NCI-H774 (cell line): ENCODE measurements at regions not wholly inside any gene's neighbourhood (a gene's known extent, or its start where the extent isn't known, plus 50 kb on each side); places are given as distances from the start of the nearest gene placed in this dataset.
"Not testable (repeated sequence)": the region's sequence is repeated elsewhere in the genome, so short reads cannot be mapped to it uniquely, and the experiment has no call there.

Experiments
- DNase-seq: peaks from one replicate; lab custom pipeline; 2025; lab: John Stamatoyannopoulos, UW

GRCh38 chr6:80508885-80509630 lies 402.6 kb downstream of the BCKDHB start:
- DNase-seq, result peak; percentile 57

GRCh38 chr6:80504882-80505281 lies 398.4 kb downstream of the BCKDHB start:
- DNase-seq, result no peak

- DNase-seq, result no peak
These were observed 397.2 kb downstream of the BCKDHB start for GRCh38 chr6:80503660-80504059.

- no peak for DNase-seq
These were observed 396.4 kb downstream of the BCKDHB start for GRCh38 chr6:80502871-80503270.

GRCh38 chr6:80501636-80502035 lies 395.2 kb downstream of the BCKDHB start:
- no peak for DNase-seq

GRCh38 chr6:80497696-80498486 lies 391.4 kb downstream of the BCKDHB start:
- DNase-seq, result not testable (repeated sequence)

GRCh38 chr6:80489911-80490635 lies 383.6 kb downstream of the BCKDHB start:
- no peak for DNase-seq

- no peak for DNase-seq
These were observed 381.7 kb downstream of the BCKDHB start for GRCh38 chr6:80488190-80488589.

GRCh38 chr6:80485494-80485893 lies 379.0 kb downstream of the BCKDHB start:
- not testable (repeated sequence) for DNase-seq

GRCh38 chr6:80482056-80482455 lies 375.6 kb downstream of the BCKDHB start:
- DNase-seq, result no peak

GRCh38 chr6:80480421-80481157 lies 374.1 kb downstream of the BCKDHB start:
- no peak for DNase-seq

GRCh38 chr6:80478030-80478429 lies 371.6 kb downstream of the BCKDHB start:
- DNase-seq, result no peak

GRCh38 chr6:80477591-80477990 lies 371.1 kb downstream of the BCKDHB start:
- no peak for DNase-seq

- DNase-seq, result no peak
These were observed 365.8 kb downstream of the BCKDHB start for GRCh38 chr6:80472271-80472670.

GRCh38 chr6:80469977-80470376 lies 363.5 kb downstream of the BCKDHB start:
- DNase-seq, result no peak

GRCh38 chr6:80468398-80468797 lies 361.9 kb downstream of the BCKDHB start:
- DNase-seq, result no peak

- DNase-seq, result no peak
These were observed 360.9 kb downstream of the BCKDHB start for GRCh38 chr6:80467408-80467807.

- DNase-seq, result no peak
These were observed 360.5 kb downstream of the BCKDHB start for GRCh38 chr6:80466981-80467380.

GRCh38 chr6:80465513-80465912 lies 359.0 kb downstream of the BCKDHB start:
- no peak for DNase-seq

- no peak for DNase-seq
These were observed 358.4 kb downstream of the BCKDHB start for GRCh38 chr6:80464901-80465300.

GRCh38 chr6:80463197-80463596 lies 356.7 kb downstream of the BCKDHB start:
- DNase-seq, result no peak

- no peak for DNase-seq
These were observed 353.9 kb downstream of the BCKDHB start for GRCh38 chr6:80460257-80460865.
